Nephron (organoid): ENCODE measurements at regions not wholly inside any gene's neighbourhood (a gene's known extent, or its start where the extent isn't known, plus 50 kb on each side); places are given as distances from the start of the nearest gene placed in this dataset.
A peak's percentile ranks its signal among the peaks of the same experiment; 100 is the strongest.

Source experiments
- H3K27ac Mint-ChIP-seq, 3 experiments: 2 replicates each; pipeline ENCODE4 v1.8.0; 2020; ENCODE audit warnings: mixed read lengths in 3 of 3, mild to moderate bottlenecking in 2 of 3, moderate library complexity in 1 of 3
- H3K27me3 Mint-ChIP-seq: 2 replicates; pipeline ENCODE4 v1.8.0; 2021; ENCODE audit warnings: low read depth, mild to moderate bottlenecking, moderate library complexity, mixed read lengths
- H3K36me3 Mint-ChIP-seq: 2 replicates; pipeline ENCODE4 v1.8.0; 2020; ENCODE audit warnings: low read depth, mixed read lengths
- H3K4me1 Mint-ChIP-seq: 2 replicates; pipeline ENCODE4 v1.8.0; 2020; ENCODE audit warnings: mixed read lengths
- H3K4me3 Mint-ChIP-seq, 3 experiments: 2 replicates each; pipeline ENCODE4 v1.8.0; 2020; ENCODE audit warnings: mild to moderate bottlenecking in 3 of 3, mixed read lengths in 3 of 3, moderate library complexity in 2 of 3
- H3K9me3 Mint-ChIP-seq: 2 replicates; pipeline ENCODE4 v1.8.0; 2020; ENCODE audit warnings: mixed read lengths
- CTCF ChIP-seq, 3 experiments: fragments of 200-600 bp; sonication (generic); IDR thresholded peaks; one replicate each; pipeline ENCODE4 v1.5.0; 2021; ENCODE audit warnings: antibody characterized with exemption in 3 of 3; ENCODE audit not compliant: unreplicated experiment in 3 of 3

DNA sequence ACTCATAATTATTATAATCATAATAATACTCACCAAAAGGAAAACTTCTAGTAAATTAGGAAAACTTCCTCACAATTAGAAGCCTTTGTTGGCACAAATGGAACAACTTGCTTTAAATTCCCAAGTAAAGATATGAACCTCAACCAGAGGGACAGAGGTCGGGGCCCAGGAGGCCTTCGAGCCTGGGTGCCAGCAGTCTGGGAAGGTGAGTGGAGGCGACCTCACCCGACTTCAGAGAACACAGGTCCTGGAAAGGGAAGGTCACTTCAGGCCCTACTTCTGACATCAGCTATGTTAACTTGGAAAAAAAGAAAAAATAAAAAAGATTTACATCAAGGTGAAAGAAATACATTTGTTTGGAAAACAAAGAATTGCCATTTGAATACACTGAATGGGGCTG, 350.0 kb upstream of the MYT1L start:
- Mint-ChIP-seq H3K27ac (no peak overlapping the region), H3K27me3 (peaks cover 12% of the 10 kb centered on the region), H3K4me1 (peaks cover 31% of the 10 kb centered on the region), H3K4me3 (no peak overlapping the region), H3K36me3 (no peaks in the 10 kb centered on the region), H3K9me3 (no peaks in the 10 kb centered on the region)
- TF ChIP-seq CTCF (IDR thresholded peaks at IDR 0.05; ENCODE audit: unreplicated experiment in 3 of 3): no peak

- TF ChIP-seq CTCF (IDR thresholded peaks at IDR 0.05; ENCODE audit: unreplicated experiment in 3 of 3): no peak
- Mint-ChIP-seq H3K9me3 (no peaks in the 10 kb centered on the region), H3K4me3 (no peak overlapping the region), H3K4me1 (peaks cover 24% of the 10 kb centered on the region), H3K27ac (no peak overlapping the region), H3K27me3 (peaks cover 24% of the 10 kb centered on the region), H3K36me3 (no peaks in the 10 kb centered on the region)
Measured at GRCh38 chr2:2674831-2675230, 343.8 kb upstream of the MYT1L start.

- peaks cover 16% of the 10 kb centered on the region for H3K27me3 Mint-ChIP-seq
- peaks cover 23% of the 10 kb centered on the region for H3K4me1 Mint-ChIP-seq
- H3K36me3 Mint-ChIP-seq: no peaks in the 10 kb centered on the region
- no peak for TF ChIP-seq CTCF (IDR thresholded peaks at IDR 0.05; ENCODE audit: unreplicated experiment in 3 of 3)
- H3K4me3 Mint-ChIP-seq: no peak overlapping the region
- no peaks in the 10 kb centered on the region for H3K9me3 Mint-ChIP-seq
- H3K27ac Mint-ChIP-seq: peak overlapping the region in 1 of 3 experiments; percentile 13
Measured at GRCh38 chr2:2673406-2673805, 342.3 kb upstream of the MYT1L start.

- no peaks in the 10 kb centered on the region for H3K36me3 Mint-ChIP-seq
- H3K9me3 Mint-ChIP-seq: no peaks in the 10 kb centered on the region
- H3K4me1 Mint-ChIP-seq: peaks cover 23% of the 10 kb centered on the region
- no peak overlapping the region for H3K4me3 Mint-ChIP-seq
- no peak overlapping the region for H3K27ac Mint-ChIP-seq
- peaks cover 14% of the 10 kb centered on the region for H3K27me3 Mint-ChIP-seq
- no peak for TF ChIP-seq CTCF (IDR thresholded peaks at IDR 0.05; ENCODE audit: unreplicated experiment in 3 of 3)
Measured at GRCh38 chr2:2672249-2672648, 341.2 kb upstream of the MYT1L start.

DNA sequence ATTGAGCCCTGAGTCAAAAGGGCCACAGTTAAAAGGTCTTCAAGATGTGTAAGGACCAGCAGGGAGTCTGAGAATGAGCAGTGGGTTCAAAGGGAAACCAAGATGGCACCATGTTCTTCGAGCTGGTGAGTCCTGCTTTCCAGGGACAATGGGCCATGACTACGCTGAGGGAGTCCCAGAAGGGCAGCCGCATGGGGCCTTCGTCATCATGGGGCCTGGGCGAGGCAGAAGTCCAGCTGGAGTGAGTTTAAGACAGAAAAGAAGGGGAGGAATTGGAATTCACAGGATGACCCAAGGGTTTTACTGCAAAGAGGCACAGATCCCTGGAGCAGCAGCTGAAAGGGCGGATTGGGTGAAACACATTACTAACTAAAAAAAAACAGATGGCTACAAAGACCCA, 340.8 kb upstream of the MYT1L start:
- Mint-ChIP-seq H3K36me3 (no peaks in the 10 kb centered on the region), H3K9me3 (no peaks in the 10 kb centered on the region), H3K4me1 (peaks cover 23% of the 10 kb centered on the region), H3K27ac (no peak overlapping the region), H3K27me3 (peaks cover 11% of the 10 kb centered on the region), H3K4me3 (no peak overlapping the region)
- TF ChIP-seq CTCF (IDR thresholded peaks at IDR 0.05; ENCODE audit: unreplicated experiment in 3 of 3): no peak

- no peak overlapping the region for H3K27ac Mint-ChIP-seq
- peaks cover 41% of the 10 kb centered on the region for H3K4me1 Mint-ChIP-seq
- H3K9me3 Mint-ChIP-seq: no peaks in the 10 kb centered on the region
- no peak overlapping the region for H3K4me3 Mint-ChIP-seq
- H3K36me3 Mint-ChIP-seq: no peaks in the 10 kb centered on the region
- H3K27me3 Mint-ChIP-seq: peaks cover 11% of the 10 kb centered on the region
- no peak for TF ChIP-seq CTCF (IDR thresholded peaks at IDR 0.05; ENCODE audit: unreplicated experiment in 3 of 3)
Measured at GRCh38 chr2:2669316-2669715, 338.2 kb upstream of the MYT1L start.
